Kidney tubule cell (primary cell): ENCODE measurements at regions not wholly inside any gene's neighbourhood (a gene's known extent, or its start where the extent isn't known, plus 50 kb on each side); places are given as distances from the start of the nearest gene placed in this dataset.

Experiments used
- DNase-seq: peaks from one replicate; pipeline ENCODE4 v3.0.0-alpha.2; 2018; ENCODE audit warnings: low spot score

- no peak for DNase-seq
These were observed 258.7 kb downstream of the FLRT2 start for GRCh38 chr14:85788470-85789233.

- DNase-seq = no peak
These were observed 236.4 kb downstream of the FLRT2 start for GRCh38 chr14:85766295-85766694.

- DNase-seq = no peak
These were observed 234.9 kb downstream of the FLRT2 start for GRCh38 chr14:85764822-85765221.

GRCh38 chr14:85762526-85762925, 232.6 kb downstream of the FLRT2 start:
- DNase-seq = no peak

GRCh38 chr14:85752175-85752574, 222.2 kb downstream of the FLRT2 start:
- DNase-seq = no peak

GRCh38 chr14:85744573-85744972, 214.6 kb downstream of the FLRT2 start:
- no peak for DNase-seq

- no peak for DNase-seq
These were observed 202.1 kb downstream of the FLRT2 start for GRCh38 chr14:85732031-85732430.

- peak; percentile 4 for DNase-seq
These were observed 201.2 kb downstream of the FLRT2 start for GRCh38 chr14:85731186-85731585.

GRCh38 chr14:85728476-85729065, 198.6 kb downstream of the FLRT2 start:
- DNase-seq = no peak

- no peak for DNase-seq
These were observed 184.1 kb downstream of the FLRT2 start for GRCh38 chr14:85714069-85714468.

GRCh38 chr14:85711620-85712019, 181.7 kb downstream of the FLRT2 start:
- no peak for DNase-seq
